Endothelial cell of umbilical vein (primary cell): ENCODE measurements at regions not wholly inside any gene's neighbourhood (a gene's known extent, or its start where the extent isn't known, plus 50 kb on each side); places are given as distances from the start of the nearest gene placed in this dataset.

Source experiments
- CTCF ChIP-seq, 2 donors: IDR thresholded peaks; 1 replicate in 1 of 2; 2 replicates in 1 of 2; pipeline ENCODE4 v1.5.1; 2011; ENCODE audit warnings: low read length in 2 of 2, mild to moderate bottlenecking in 2 of 2, moderate library complexity in 2 of 2, control low read depth in 1 of 2, inconsistent platforms in 1 of 2, low read depth in 1 of 2; ENCODE audit not compliant: insufficient read depth in 1 of 2; ENCODE audit errors: extremely low read depth in 1 of 2
- EZH2 ChIP-seq: IDR thresholded peaks from 2 replicates; pipeline ENCODE4 v1.6.1; 2012; ENCODE audit warnings: borderline replicate concordance, low read depth, mild to moderate bottlenecking, moderate library complexity, low read length, inconsistent platforms; ENCODE audit not compliant: severe bottlenecking
- POLR2A ChIP-seq: IDR thresholded peaks from 2 replicates; pipeline ENCODE4 v1.6.1; 2012; ENCODE audit warnings: low read depth, mild to moderate bottlenecking, control low read depth, low read length
- POLR2AphosphoS5 ChIP-seq: IDR thresholded peaks from 2 replicates; pipeline ENCODE4 v1.6.1; 2012; ENCODE audit warnings: low read depth, mild to moderate bottlenecking, control low read depth, low read length, moderate library complexity; ENCODE audit not compliant: insufficient read depth

DNA sequence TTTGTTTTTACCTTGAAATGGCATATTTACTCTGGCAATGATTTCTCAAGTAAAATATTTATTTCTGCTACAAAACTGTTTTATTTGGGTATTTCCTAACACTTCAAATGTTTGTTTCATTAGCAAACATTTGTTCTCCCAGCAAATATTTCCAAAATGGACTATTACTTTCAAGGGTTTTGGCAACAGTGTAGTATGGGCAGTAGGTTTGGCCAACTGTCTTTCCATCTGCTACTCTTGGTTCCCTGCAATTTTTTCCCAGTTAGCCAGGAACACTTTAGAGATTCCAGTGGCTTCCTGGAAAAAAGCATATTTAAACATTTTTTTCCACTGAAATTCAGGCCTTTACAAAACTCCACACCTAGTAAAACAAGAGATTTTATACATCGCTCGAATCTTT, 466.6 kb downstream of the SLITRK6 start:
- no peak for TF ChIP-seq CTCF (IDR thresholded peaks at IDR 0.05; ENCODE audit: extremely low read depth in 1 of 2, insufficient read depth in 1 of 2, low read depth in 1 of 2, low read length in 2 of 2)
- no peak for TF ChIP-seq EZH2
- TF ChIP-seq POLR2A: no peak
- no peak for TF ChIP-seq POLR2AphosphoS5
